Lower leg skin (tissue), 3 donors: ENCODE measurements at regions not wholly inside any gene's neighbourhood (a gene's known extent, or its start where the extent isn't known, plus 50 kb on each side); places are given as distances from the start of the nearest gene placed in this dataset.

ENCODE experiments used
- POLR2A ChIP-seq, 2 donors: fragments of 450-650 bp; IDR thresholded peaks; one replicate each; pipeline ENCODE4 v1.6.1; 2016 to 2017; ENCODE audit warnings: antibody characterized with exemption in 2 of 2, mild to moderate bottlenecking in 1 of 2, moderate library complexity in 1 of 2
- TF ChIP-seq, protein P1 (sequence below), 3 donors: fragments of 450-650 bp; IDR thresholded peaks; one replicate each; pipeline ENCODE4 v1.5.1; 2016; ENCODE audit warnings: antibody characterized with exemption in 3 of 3, mild to moderate bottlenecking in 3 of 3, moderate library complexity in 2 of 3

DNA sequence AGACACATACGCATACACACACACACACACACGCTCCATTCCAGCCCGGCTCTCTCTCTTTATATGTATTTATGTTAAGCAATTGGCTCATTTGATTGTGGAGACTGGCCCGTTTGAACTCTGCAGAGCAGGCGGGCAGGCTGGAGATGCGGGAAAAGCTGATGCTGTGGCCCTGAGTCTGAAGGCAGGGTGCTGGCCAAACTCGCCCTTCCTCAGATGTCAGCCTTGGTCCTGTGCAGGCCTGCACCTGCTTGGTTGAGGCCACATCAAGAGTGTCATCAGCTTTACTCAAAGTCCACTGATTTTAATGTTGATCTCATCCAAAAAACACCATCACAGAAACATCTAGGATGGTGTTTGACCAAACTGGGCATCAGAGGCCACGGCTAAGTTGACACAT is 569.3 kb downstream of the TBC1D22A start:
- TF ChIP-seq, protein P1, sequence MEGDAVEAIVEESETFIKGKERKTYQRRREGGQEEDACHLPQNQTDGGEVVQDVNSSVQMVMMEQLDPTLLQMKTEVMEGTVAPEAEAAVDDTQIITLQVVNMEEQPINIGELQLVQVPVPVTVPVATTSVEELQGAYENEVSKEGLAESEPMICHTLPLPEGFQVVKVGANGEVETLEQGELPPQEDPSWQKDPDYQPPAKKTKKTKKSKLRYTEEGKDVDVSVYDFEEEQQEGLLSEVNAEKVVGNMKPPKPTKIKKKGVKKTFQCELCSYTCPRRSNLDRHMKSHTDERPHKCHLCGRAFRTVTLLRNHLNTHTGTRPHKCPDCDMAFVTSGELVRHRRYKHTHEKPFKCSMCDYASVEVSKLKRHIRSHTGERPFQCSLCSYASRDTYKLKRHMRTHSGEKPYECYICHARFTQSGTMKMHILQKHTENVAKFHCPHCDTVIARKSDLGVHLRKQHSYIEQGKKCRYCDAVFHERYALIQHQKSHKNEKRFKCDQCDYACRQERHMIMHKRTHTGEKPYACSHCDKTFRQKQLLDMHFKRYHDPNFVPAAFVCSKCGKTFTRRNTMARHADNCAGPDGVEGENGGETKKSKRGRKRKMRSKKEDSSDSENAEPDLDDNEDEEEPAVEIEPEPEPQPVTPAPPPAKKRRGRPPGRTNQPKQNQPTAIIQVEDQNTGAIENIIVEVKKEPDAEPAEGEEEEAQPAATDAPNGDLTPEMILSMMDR (IDR thresholded peaks at IDR 0.05), result no peak
- TF ChIP-seq POLR2A (IDR thresholded peaks at IDR 0.05), result no peak
